Ishikawa (cell line): ENCODE measurements at regions not wholly inside any gene's neighbourhood (a gene's known extent, or its start where the extent isn't known, plus 50 kb on each side); places are given as distances from the start of the nearest gene placed in this dataset.

Source experiments
- CEBPB ChIP-seq: IDR thresholded peaks from 2 replicates; pipeline ENCODE4 v1.6.1; 2012
- CREB1 ChIP-seq: IDR thresholded peaks from 2 replicates; pipeline ENCODE4 v1.6.1; 2012; ENCODE audit warnings: low read depth
- EP300 ChIP-seq: IDR thresholded peaks from 2 replicates; pipeline ENCODE4 v1.6.1; 2012; ENCODE audit warnings: borderline replicate concordance
- FOXM1 ChIP-seq: IDR thresholded peaks from 2 replicates; pipeline ENCODE4 v1.6.1; 2012; ENCODE audit warnings: low read depth, borderline replicate concordance
- NFIC ChIP-seq: IDR thresholded peaks from 2 replicates; pipeline ENCODE4 v1.6.1; 2012
- RAD21 ChIP-seq: IDR thresholded peaks from 2 replicates; pipeline ENCODE4 v1.6.1; 2012; ENCODE audit warnings: low read depth
- REST ChIP-seq: IDR thresholded peaks from 2 replicates; pipeline ENCODE4 v1.6.1; 2012; ENCODE audit warnings: low read depth, mild to moderate bottlenecking
- TAF1 ChIP-seq: IDR thresholded peaks from 2 replicates; pipeline ENCODE4 v1.6.1; 2012; ENCODE audit warnings: low read depth, mild to moderate bottlenecking
- TCF12 ChIP-seq: IDR thresholded peaks from 2 replicates; pipeline ENCODE4 v1.6.1; 2012; ENCODE audit warnings: low read depth
- USF1 ChIP-seq: IDR thresholded peaks from 2 replicates; pipeline ENCODE4 v1.6.1; 2012
- YY1 ChIP-seq: IDR thresholded peaks from 2 replicates; pipeline ENCODE4 v1.6.1; 2012; ENCODE audit warnings: low read depth
- ZBTB7A ChIP-seq: IDR thresholded peaks from 2 replicates; pipeline ENCODE4 v1.6.1; 2012; ENCODE audit warnings: low read depth
- TF ChIP-seq, protein P1 (sequence below): IDR thresholded peaks from 2 replicates; pipeline ENCODE4 v1.6.1; 2012

DNA sequence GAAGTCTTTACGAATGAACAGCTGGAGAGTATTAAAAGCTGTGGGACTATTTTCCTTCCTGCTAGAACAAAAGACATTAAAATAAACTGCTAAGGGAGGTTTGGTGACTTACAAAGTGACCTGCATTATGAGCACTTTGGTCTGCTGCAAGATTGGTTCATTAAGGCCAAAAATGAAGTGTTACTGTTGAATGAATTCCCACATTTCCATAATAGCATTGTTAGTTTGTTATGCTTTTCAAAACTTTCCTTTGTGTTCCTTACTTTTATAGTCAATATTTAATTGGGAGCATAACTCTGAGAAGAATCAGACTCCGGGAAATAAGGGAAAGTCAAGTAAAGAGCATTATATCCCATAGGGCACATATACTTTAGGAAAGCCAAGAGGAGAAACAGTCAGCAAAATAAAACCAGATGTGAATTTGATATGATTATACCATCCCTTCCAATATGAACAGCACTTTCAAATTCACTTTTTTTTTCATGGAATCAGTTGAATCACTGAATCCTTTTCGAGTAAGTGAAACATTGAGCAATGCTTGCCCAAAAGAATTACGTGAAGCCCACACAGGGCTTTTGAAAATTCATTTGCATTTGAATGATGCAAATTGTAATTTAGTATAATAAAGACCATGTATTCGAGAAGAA lies 112.6 kb downstream of the KCTD12 start:
- TF ChIP-seq REST (no peak), CEBPB (no peak), EP300 (no peak), TAF1 (no peak), TCF12 (no peak), RAD21 (no peak), FOXM1 (no peak), CREB1 (no peak), ZBTB7A (no peak), NFIC (no peak), YY1 (no peak), USF1 (no peak)
- TF ChIP-seq, protein P1, sequence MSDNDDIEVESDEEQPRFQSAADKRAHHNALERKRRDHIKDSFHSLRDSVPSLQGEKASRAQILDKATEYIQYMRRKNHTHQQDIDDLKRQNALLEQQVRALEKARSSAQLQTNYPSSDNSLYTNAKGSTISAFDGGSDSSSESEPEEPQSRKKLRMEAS: no peak
